22Rv1 (cell line): ENCODE measurements at regions not wholly inside any gene's neighbourhood (a gene's known extent, or its start where the extent isn't known, plus 50 kb on each side); places are given as distances from the start of the nearest gene placed in this dataset.

Source experiments
- CTCF ChIP-seq: fragments of 450-650 bp; IDR thresholded peaks from 2 replicates; pipeline ENCODE4 v1.5.1; 2017; ENCODE audit warnings: mild to moderate bottlenecking
- ZFX ChIP-seq: fragments of 450-650 bp; IDR thresholded peaks from 2 replicates; pipeline ENCODE4 v1.6.1; 2017; ENCODE audit warnings: antibody characterized with exemption, borderline replicate concordance

- TF ChIP-seq CTCF (no peak), ZFX (no peak)
Measured at GRCh38 chr13:44676534-44676933, 100.4 kb upstream of the TSC22D1 start.
